ENCODE measurements at regions not wholly inside any gene's neighbourhood (a gene's known extent, or its start where the extent isn't known, plus 50 kb on each side); places are given as distances from the start of the nearest gene placed in this dataset.

- in situ Hi-C loops (cut with HindIII; ENCODE audit: low sequenced_read_pairs) = no loop called here
- DNase-seq (ENCODE audit: low read depth, low spot score) = no peak
These were observed 241.8 kb downstream of the PTH2R start for GRCh38 chr2:208648368-208648767.

GRCh38 chr2:208653383-208653782, 246.8 kb downstream of the PTH2R start:
- DNase-seq (ENCODE audit: low read depth, low spot score) = no peak
- H3K4me3 ChIP-seq (ENCODE audit: low read depth, low read length) = no peak overlapping the region
- in situ Hi-C loops (cut with HindIII; ENCODE audit: low sequenced_read_pairs) = no loop called here
- TF ChIP-seq CTCF (IDR thresholded peaks at IDR 0.05; ENCODE audit: low read depth, low read length) = no peak

More at GRCh38 chr2:208648368-208648767, 241.8 kb downstream of the PTH2R start:
- no peak for TF ChIP-seq CTCF (IDR thresholded peaks at IDR 0.05; ENCODE audit: low read depth, low read length)
- H3K4me3 ChIP-seq (ENCODE audit: low read depth, low read length) = no peak overlapping the region

GRCh38 chr2:208654056-208654455, 247.5 kb downstream of the PTH2R start:
- no peak for TF ChIP-seq CTCF (IDR thresholded peaks at IDR 0.05; ENCODE audit: low read depth, low read length)
- H3K4me3 ChIP-seq (ENCODE audit: low read depth, low read length) = no peak overlapping the region
- in situ Hi-C loops (cut with HindIII; ENCODE audit: low sequenced_read_pairs) = no loop called here
- no peak for DNase-seq (ENCODE audit: low read depth, low spot score)

GRCh38 chr2:208657468-208657867, 250.9 kb downstream of the PTH2R start:
- in situ Hi-C loops (cut with HindIII; ENCODE audit: low sequenced_read_pairs) = no loop called here
- no peak for TF ChIP-seq CTCF (IDR thresholded peaks at IDR 0.05; ENCODE audit: low read depth, low read length)
- DNase-seq (ENCODE audit: low read depth, low spot score) = no peak

GRCh38 chr2:208669394-208669793, 262.8 kb downstream of the PTH2R start:
- no peak for DNase-seq (ENCODE audit: low read depth, low spot score)
- in situ Hi-C loops (cut with HindIII; ENCODE audit: low sequenced_read_pairs) = no loop called here
- H3K4me3 ChIP-seq (ENCODE audit: low read depth, low read length) = no peak overlapping the region
- TF ChIP-seq CTCF (IDR thresholded peaks at IDR 0.05; ENCODE audit: low read depth, low read length) = no peak

More at GRCh38 chr2:208657468-208657867, 250.9 kb downstream of the PTH2R start:
- H3K4me3 ChIP-seq (ENCODE audit: low read depth, low read length) = no peak overlapping the region

- no peak for TF ChIP-seq CTCF (IDR thresholded peaks at IDR 0.05; ENCODE audit: low read depth, low read length)
- H3K4me3 ChIP-seq (ENCODE audit: low read depth, low read length) = no peak overlapping the region
- in situ Hi-C loops (cut with HindIII; ENCODE audit: low sequenced_read_pairs) = no loop called here
- DNase-seq (ENCODE audit: low read depth, low spot score) = no peak
These were observed 264.7 kb downstream of the PTH2R start for GRCh38 chr2:208671284-208671683.

All from astrocyte of the spinal cord (primary cell).